Femur (tissue), 1 donor: ENCODE measurements at regions not wholly inside any gene's neighbourhood (a gene's known extent, or its start where the extent isn't known, plus 50 kb on each side); places are given as distances from the start of the nearest gene placed in this dataset.
A peak's percentile ranks its signal among the peaks of the same experiment; 100 is the strongest.
"Not testable (repeated sequence)": the region's sequence is repeated elsewhere in the genome, so short reads cannot be mapped to it uniquely, and the experiment has no call there.

ENCODE experiments used
- DNase-seq: peaks from one replicate; pipeline ENCODE4 v3.0.0-alpha.2; 2017

DNA sequence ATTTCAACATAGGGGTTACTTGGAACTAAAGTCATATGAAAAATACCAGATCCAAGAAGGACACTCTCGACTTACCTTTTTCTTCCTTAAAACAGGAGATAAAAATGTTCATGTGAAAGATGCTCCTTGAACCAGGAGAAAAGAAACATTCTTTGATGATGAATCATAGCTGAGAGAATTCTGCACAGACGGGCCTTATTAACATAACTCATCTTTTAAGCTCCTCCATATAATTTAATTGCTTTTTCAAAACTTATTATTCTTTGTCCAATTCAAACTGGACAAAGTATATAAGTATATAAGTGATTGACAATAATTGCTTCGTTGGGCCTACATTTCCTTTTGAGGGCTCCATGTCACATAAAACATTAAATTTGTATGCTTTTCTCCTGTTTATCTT lies 945.2 kb upstream of the C9orf72 start:
- no peak for DNase-seq

DNA sequence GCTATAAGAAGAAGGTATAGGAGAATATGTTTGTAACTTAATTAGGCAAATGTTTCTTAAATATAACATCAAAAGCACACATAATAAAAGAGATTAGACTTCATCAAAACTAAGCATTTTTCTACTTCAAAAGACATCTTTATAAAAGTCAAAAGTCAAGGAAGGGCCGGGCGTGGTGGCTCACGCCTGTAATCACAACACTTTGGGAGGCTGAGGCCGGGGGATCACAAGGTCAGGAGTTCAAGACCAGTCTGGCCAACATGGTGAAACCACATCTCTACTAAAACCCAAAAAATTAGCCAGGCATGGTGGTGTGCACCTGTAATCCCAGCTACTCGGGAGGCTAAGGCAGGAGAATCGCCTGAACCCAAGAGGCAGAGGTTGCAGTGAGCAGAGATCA lies 951.0 kb upstream of the C9orf72 start:
- not testable (repeated sequence) for DNase-seq

DNA sequence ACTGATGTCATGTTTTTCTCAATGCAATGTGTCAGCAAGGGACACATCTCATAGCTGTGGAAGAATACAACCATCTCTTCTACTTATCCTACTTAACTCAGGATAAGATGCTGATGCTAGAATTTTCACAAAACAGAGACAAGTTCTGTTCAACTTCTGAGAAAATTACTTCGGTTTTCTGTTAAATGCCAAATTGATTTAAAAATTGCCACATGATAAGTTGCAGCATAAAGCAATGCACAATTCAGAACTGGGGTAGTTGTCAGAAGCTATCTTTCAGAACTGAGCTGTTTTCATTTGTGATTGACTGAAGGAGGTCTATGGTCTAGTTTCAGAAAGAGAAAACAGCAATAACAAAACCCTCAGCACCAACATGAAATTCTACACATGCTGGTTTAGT lies 954.8 kb upstream of the C9orf72 start:
- no peak for DNase-seq

- DNase-seq: no peak
These were observed 964.9 kb upstream of the C9orf72 start for GRCh38 chr9:28538132-28538531.

DNA sequence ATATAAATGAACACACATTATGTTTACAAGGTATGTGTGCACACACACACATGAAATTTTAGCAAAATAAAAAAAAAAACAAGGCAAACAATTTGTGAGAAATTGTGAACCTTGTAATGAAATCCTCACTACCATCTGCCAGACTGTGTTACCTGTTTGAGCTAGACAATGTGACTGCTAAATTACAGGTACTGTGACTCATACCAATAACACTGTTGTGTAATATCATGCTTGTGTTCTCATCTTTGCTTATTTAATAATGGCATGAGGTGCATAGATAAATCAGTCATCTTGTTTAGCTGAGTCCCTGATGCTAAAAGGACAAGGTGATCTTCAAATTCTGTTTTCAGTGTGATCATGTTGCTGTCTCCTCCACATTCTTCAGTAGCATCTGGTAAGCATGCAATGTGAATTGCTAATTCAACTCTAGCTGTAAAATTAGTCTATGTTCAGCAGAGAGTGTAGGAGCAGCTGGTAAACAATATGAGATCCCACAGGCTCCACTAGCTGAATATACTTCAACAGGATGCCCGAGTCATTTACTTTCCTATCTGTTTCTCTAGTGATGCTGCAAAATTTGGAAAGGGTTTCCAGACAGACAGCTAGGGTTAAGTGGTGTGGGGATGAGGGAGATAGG lies 966.3 kb upstream of the C9orf72 start:
- no peak for DNase-seq

DNA sequence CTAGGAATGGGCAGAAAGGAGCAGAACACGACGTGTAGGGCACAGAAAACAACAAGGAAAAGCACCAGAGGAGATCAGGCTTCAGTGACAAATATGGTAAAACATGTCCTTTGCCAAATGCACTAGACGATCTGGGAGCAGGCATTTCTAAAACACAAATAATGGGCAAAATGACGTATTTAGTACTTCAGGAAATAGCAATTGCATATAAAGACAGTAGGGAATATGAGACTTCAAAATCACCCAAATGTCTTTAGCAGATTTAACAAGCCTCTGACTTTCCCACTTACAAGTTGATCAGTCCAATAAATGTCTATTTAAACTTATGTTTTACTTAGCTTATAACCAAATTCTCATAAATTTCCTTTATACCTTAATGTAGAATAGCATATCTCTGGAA lies 969.6 kb upstream of the C9orf72 start:
- no peak for DNase-seq

DNA sequence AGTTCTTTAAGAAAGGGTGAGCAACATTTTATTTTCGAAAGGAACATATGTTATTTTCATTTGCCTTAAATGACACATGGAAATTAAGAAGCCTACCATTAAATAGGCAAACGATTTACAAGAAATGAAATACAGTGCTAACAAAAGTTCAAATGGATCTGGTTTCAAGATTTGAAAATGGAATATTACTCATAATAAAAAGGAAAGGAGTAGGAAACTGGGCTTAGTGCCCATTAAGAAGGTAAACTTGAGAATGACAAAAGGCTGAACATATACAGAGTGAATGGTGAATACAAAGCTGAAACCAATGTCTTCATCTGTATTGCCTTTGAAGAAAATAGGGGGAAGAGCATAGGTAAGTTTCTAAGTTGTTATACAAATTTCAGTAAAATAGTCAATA lies 974.2 kb upstream of the C9orf72 start:
- DNase-seq: no peak

DNA sequence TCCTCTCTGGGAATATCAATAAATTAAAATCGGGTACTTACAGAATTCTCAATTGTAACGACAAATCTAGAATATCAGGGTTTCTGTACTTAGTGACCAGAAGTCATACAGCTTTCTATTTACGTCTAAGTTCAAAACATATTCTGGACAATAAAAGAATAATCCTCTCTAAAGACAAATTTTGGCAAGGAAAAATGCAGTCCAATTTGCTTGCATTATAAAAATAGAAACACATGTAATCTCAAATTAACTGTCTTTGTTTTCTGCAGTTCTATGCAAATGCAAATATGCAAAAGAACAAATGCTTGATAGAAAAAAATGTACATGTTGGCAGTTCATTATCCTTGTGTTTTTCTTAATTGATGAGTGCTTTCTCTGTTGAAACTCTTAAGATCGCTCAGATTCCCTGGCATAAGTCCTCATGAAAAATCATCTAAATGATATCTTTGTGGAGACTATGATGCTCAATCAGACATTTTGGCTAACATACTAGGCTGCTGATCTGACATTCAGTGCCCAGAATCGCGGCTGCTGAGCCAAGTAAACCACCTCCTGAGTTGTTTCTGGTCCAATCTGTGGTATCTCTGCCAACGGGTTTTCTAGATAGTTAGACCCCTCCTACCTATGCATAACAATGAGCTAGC lies 990.1 kb upstream of the C9orf72 start:
- DNase-seq: no peak

DNA sequence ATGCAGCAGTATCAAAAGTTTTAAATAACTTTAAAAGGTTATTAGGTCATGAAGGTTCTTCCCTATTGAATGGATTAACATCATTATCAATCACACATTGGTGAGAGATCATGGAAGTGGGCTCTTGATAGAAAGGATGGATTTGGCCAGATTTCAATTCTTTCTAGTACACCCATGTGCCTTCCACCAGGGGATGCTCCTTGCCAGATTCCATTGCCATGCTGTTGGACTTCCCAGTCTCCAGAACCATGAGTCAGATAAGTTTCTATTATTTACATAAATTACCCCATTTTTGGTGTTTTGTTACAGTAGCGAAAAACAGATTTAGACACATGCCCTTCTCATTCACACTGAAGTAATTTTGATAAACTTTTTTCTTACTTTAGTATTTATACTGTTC lies 1010.6 kb upstream of the C9orf72 start:
- no peak for DNase-seq

- DNase-seq: no peak
These were observed 1011.3 kb upstream of the C9orf72 start for GRCh38 chr9:28584542-28584941.

- no peak for DNase-seq
These were observed 1013.8 kb upstream of the C9orf72 start for GRCh38 chr9:28587052-28587451.

DNA sequence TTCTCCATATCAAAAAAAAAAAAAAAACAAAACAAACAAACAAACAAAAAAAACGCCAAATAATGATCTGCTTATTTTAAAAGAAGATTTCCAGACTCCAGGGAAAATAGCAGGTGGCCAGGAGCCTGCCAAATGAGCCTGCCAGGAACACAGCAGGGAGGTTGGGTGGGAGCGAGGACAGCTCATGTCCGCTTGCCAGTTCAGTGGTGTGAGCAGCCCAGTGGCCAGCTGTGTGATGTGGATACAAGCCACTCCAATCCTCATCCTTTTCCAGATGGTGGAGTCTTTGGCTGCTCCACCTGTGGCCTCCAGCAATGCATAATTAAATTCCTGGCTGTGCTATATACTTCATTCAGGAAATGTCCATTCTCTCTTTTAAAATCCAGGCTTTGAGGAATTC lies 1025.1 kb upstream of the C9orf72 start:
- DNase-seq: peak; percentile 44

GRCh38 chr9:28600226-28600625 lies 1026.9 kb upstream of the C9orf72 start:
- DNase-seq: no peak

GRCh38 chr9:28607843-28608242 lies 1034.6 kb upstream of the C9orf72 start:
- no peak for DNase-seq

DNA sequence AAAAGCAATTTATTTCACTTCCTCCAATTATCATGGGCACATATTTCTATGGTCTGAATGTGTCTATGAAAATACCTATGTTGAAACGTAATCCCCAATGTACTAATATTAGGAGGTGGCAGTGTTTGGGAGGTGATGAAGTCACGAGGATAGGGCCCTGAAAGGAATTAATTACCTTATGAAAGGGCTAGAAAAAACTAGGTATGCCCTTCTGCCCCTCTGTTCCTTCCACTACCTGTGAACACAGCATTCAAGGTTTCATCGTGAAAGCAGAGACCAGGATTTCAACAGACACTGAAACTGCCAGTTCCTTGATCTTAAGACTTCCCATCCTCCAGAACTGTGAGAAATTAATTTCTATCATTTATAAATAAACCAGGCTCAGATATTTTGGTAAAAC lies 1037.1 kb upstream of the C9orf72 start:
- DNase-seq: no peak

DNA sequence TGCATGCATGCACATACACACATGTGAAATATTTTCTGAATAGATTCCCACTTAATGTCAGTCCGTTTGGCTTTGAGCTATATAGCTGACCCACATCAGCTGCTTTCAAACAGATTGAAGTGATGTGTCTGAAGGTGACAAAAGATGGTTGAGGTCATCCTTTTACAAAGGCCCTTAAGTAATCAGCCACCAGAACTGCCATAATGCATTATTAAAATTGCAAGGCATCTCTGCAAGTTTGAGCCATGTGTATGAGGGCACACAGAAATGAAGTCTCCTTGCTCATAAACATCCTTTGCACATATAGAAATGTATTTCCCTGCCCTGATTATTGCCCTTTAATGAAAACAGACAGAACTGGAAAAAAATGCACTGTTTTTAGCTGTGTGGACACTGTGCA lies 1043.0 kb upstream of the C9orf72 start:
- DNase-seq: no peak

GRCh38 chr9:28620011-28620410 lies 1046.7 kb upstream of the C9orf72 start:
- DNase-seq: no peak

DNA sequence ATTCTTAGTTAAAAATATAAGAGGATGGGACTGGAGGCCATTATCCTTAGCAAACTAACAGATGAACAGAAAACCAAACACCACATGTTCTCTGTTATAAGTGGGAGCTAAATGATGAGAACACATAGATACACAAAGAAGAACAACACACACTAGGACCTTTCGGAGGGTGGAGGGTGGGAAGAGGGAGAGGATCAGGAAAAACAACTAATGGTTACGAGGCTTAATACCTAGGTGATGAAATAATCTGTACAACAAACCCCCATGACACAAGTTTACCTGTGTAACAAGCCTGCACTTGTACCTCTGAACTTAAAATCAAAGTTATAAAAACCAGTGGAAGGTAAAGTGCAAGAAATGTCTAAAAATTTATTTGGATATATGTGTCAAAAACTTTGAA lies 1047.4 kb upstream of the C9orf72 start:
- no peak for DNase-seq

- DNase-seq: no peak
These were observed 1051.5 kb upstream of the C9orf72 start for GRCh38 chr9:28624771-28625170.

GRCh38 chr9:28628031-28628430 lies 1054.8 kb upstream of the C9orf72 start:
- no peak for DNase-seq

- DNase-seq: no peak
These were observed 1075.4 kb upstream of the C9orf72 start for GRCh38 chr9:28648723-28649122.

DNA sequence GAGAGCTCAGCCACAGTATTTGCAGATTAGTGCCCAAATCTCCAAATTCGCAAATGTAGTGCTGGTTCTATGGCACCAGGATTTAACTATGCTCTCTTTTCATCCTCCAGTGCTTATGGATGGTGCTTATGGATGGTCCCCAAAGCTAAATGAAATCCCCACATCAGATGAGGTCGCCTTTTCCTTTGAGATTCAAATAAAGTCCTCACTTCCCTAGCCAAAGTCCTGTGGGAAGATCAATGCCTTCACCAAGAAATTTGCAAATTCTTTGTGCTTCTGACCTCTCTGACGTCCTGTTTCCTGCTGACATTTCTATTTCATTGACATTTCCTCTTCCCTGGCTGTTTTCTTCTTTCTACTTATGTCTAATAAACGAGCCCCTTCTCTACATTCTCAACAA lies 1077.0 kb upstream of the C9orf72 start:
- DNase-seq: no peak

DNA sequence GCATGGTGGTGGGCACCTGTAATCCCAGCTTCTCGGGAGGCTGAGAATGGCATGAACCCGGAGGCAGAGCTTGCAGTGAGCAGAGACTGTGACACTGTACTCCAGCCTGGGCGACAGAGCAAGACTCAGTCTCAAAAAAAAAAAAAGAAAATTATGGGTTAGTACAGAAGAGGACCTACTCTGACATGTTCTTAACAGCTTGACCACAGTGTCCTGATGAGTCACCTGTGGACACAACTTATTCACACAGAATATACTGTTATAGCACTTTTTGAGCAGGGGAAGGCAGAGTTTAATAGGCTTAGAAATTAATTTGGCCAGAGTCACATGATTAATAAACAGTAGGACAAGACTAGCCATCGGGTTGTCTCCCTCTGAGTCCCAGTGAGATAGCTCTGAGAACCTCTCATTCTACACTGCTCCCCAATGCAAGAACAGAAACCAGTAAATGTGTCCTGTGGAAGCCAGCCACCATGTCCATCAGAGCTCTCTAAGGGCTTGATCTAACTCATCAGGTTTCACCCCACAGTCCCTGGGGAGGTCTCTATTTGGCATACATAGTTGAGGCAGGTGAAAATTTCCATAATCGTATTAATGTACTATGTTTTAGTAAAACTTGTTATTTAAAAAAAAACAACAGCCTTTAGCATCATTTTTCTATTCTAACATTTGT lies 1077.9 kb upstream of the C9orf72 start:
- DNase-seq: no peak

- no peak for DNase-seq
These were observed 1079.9 kb upstream of the C9orf72 start for GRCh38 chr9:28653216-28653615.

GRCh38 chr9:28656727-28657126 lies 1083.4 kb upstream of the C9orf72 start:
- no peak for DNase-seq
